Transverse colon (tissue), 4 donors: ENCODE measurements at regions not wholly inside any gene's neighbourhood (a gene's known extent, or its start where the extent isn't known, plus 50 kb on each side); places are given as distances from the start of the nearest gene placed in this dataset.
A peak's percentile ranks its signal among the peaks of the same experiment; 100 is the strongest.

Experiments
- DNase-seq: peaks from one replicate; pipeline ENCODE4 v3.0.0-alpha.2; 2019
- H3K27ac ChIP-seq, 4 donors: fragments of 200-600 bp; sonication (generic); 2 replicates each; pipeline ENCODE4 v1.5.1; 2016 to 2018; ENCODE audit warnings: inconsistent platforms in 4 of 4
- H3K27me3 ChIP-seq: fragments of 200-600 bp; sonication (generic); 2 replicates; pipeline ENCODE4 v1.5.1; 2017; ENCODE audit warnings: inconsistent platforms
- H3K36me3 ChIP-seq, 4 donors: fragments of 200-600 bp; sonication (generic); 2 replicates each; pipeline ENCODE4 v1.5.1; 2017 to 2019; ENCODE audit warnings: inconsistent platforms in 4 of 4
- H3K4me1 ChIP-seq, 4 donors: fragments of 200-600 bp; sonication (generic); 2 replicates each; pipeline ENCODE4 v1.5.1; 2017 to 2020; ENCODE audit warnings: inconsistent platforms in 4 of 4
- H3K4me3 ChIP-seq, 4 donors: fragments of 200-600 bp; sonication (generic); 1 replicate in 1 of 4; 2 replicates in 3 of 4; pipeline versions ENCODE4 v1.5.1 to v1.6.1; 2017 to 2019; ENCODE audit warnings: inconsistent platforms in 4 of 4
- H3K9me3 ChIP-seq, 2 donors: fragments of 200-600 bp; sonication (generic); 2 replicates each; pipeline ENCODE4 v1.5.1; 2017 to 2019; ENCODE audit warnings: inconsistent platforms in 2 of 2
- CTCF ChIP-seq, 5 experiments: fragments of 200-600 bp in 3 of 5; fragments of 450-650 bp in 2 of 5; sonication (generic) in 3 of 5; IDR thresholded peaks; 1 replicate in 2 of 5; 2 replicates in 3 of 5; pipeline ENCODE4 v1.5.1; 2016 to 2017; ENCODE audit warnings: antibody characterized with exemption in 5 of 5, inconsistent platforms in 3 of 5, mild to moderate bottlenecking in 2 of 5, moderate library complexity in 1 of 5
- EP300 ChIP-seq: sonication (generic); formaldehyde crosslinking; IDR thresholded peaks from one replicate; pipeline ENCODE4 v1.6.1; 2017; ENCODE audit warnings: antibody characterized with exemption, low read depth
- POLR2A ChIP-seq: fragments of 450-650 bp; IDR thresholded peaks from one replicate; pipeline ENCODE4 v1.6.1; 2016; ENCODE audit warnings: antibody characterized with exemption, mild to moderate bottlenecking, moderate library complexity
- POLR2AphosphoS5 ChIP-seq, 3 donors: sonication (generic); formaldehyde crosslinking; IDR thresholded peaks; one replicate each; pipeline ENCODE4 v1.6.1; 2016; ENCODE audit warnings: antibody characterized with exemption in 3 of 3
- WGBS, 2 donors: methylation state at CpG; one replicate each; pipeline ENCODE4 v1.1.5; 2018; ENCODE audit warnings: low coverage in 1 of 2; 5-methylcytosine and 5-hydroxymethylcytosine counted together
- in situ Hi-C, 4 donors: fragments of 200-750 bp; cut with MboI; loops; one replicate each; pipeline versions ENCODE4 v1.15.0 to v1.15.1; 2017; ENCODE audit warnings: low sequenced_read_pairs in 3 of 4, low pct_ligation_motif_present in 1 of 4, low pct_unique_long_range_greater_than_20kb in 1 of 4
- intact Hi-C: fragments of 100-400 bp; cut with DNase I; formaldehyde crosslinking; loops from one replicate; pipeline ENCODE4 v1.15.1; 2023; ENCODE audit warnings: low total_unique reads

GRCh38 chr3:18989237-18989795 is 159.0 kb upstream of the KCNH8 start:
- Histone ChIP-seq H3K27me3 (no peaks in the 10 kb centered on the region), H3K4me1 (no peaks in the 10 kb centered on the region), H3K36me3 (no peaks in the 10 kb centered on the region), H3K27ac (no peak overlapping the region), H3K4me3 (no peak overlapping the region), H3K9me3 (no peaks in the 10 kb centered on the region)
- intact Hi-C loops (no loop called here), in situ Hi-C loops (no loop called here)
- TF ChIP-seq CTCF (IDR thresholded peaks at IDR 0.05) (no peak), EP300 (no peak), POLR2A (no peak), POLR2AphosphoS5 (IDR thresholded peaks at IDR 0.05) (no peak)
- 54 to 55% methylated on average over 7 of the region's 7 CpGs for WGBS, 2 donors
- no peak for DNase-seq

- in situ Hi-C loops, result no loop called here
These were observed 159.6 kb upstream of the KCNH8 start for GRCh38 chr3:18988614-18989229.

GRCh38 chr3:18987862-18988447 is 160.4 kb upstream of the KCNH8 start:
- Histone ChIP-seq H3K4me1 (no peaks in the 10 kb centered on the region), H3K27me3 (no peaks in the 10 kb centered on the region), H3K27ac (no peak overlapping the region), H3K9me3 (no peaks in the 10 kb centered on the region), H3K36me3 (no peaks in the 10 kb centered on the region), H3K4me3 (no peak overlapping the region)
- WGBS, 2 donors, result 44 to 61% methylated on average over 8 of the region's 8 CpGs
- DNase-seq, result no peak
- TF ChIP-seq CTCF (IDR thresholded peaks at IDR 0.05), result no peak
- no peak for TF ChIP-seq EP300
- TF ChIP-seq POLR2A, result no peak
- TF ChIP-seq POLR2AphosphoS5 (IDR thresholded peaks at IDR 0.05), result no peak
- in situ Hi-C loops (no loop called here), intact Hi-C loops (no loop called here)

More at GRCh38 chr3:18988614-18989229, 159.6 kb upstream of the KCNH8 start:
- DNase-seq, result no peak
- 0 to 6% methylated on average over 2 to 4 of the region's 4 CpGs for WGBS, 2 donors
- H3K36me3 ChIP-seq, result no peaks in the 10 kb centered on the region
- TF ChIP-seq POLR2A (no peak), CTCF (IDR thresholded peaks at IDR 0.05) (peak in 3 of 5 experiments; percentile 39 to 47 (median 42))
- no peaks in the 10 kb centered on the region for H3K4me1 ChIP-seq
- H3K9me3 ChIP-seq, result no peaks in the 10 kb centered on the region
- H3K4me3 ChIP-seq, result no peak overlapping the region
- H3K27me3 ChIP-seq, result no peaks in the 10 kb centered on the region
- H3K27ac ChIP-seq, result no peak overlapping the region
- intact Hi-C loops, result no loop called here

GRCh38 chr3:18987070-18987469 is 161.2 kb upstream of the KCNH8 start:
- Histone ChIP-seq H3K4me1 (no peaks in the 10 kb centered on the region), H3K36me3 (no peaks in the 10 kb centered on the region), H3K9me3 (no peaks in the 10 kb centered on the region), H3K27ac (no peak overlapping the region), H3K4me3 (no peak overlapping the region), H3K27me3 (no peaks in the 10 kb centered on the region)
- intact Hi-C loops, result no loop called here
- in situ Hi-C loops, result no loop called here
- DNase-seq, result no peak
- TF ChIP-seq POLR2A (no peak), EP300 (no peak), POLR2AphosphoS5 (IDR thresholded peaks at IDR 0.05) (no peak), CTCF (IDR thresholded peaks at IDR 0.05) (no peak)
